OCI-LY3 (cell line): ENCODE measurements at regions not wholly inside any gene's neighbourhood (a gene's known extent, or its start where the extent isn't known, plus 50 kb on each side); places are given as distances from the start of the nearest gene placed in this dataset.

Experiments used
- CTCF ChIP-seq: fragments of 200-600, 300-600 bp; sonication (generic); IDR thresholded peaks from 2 replicates; pipeline ENCODE4 v1.5.1; 2014; ENCODE audit warnings: antibody characterized with exemption, low read length, low read depth
- EZH2phosphoT487 ChIP-seq: fragments of 200-600 bp; shearing (Covaris generic); IDR thresholded peaks from 2 replicates; pipeline ENCODE4 v1.6.1; 2018; ENCODE audit warnings: antibody characterized with exemption, mixed run types, low read depth

GRCh38 chr2:7429733-7430132, 512.5 kb downstream of the RNF144A start:
- TF ChIP-seq CTCF (no peak), EZH2phosphoT487 (no peak)
